ENCODE measurements at regions not wholly inside any gene's neighbourhood (a gene's known extent, or its start where the extent isn't known, plus 50 kb on each side); places are given as distances from the start of the nearest gene placed in this dataset.

- Histone ChIP-seq H3K4me1 (ENCODE audit: control insufficient read depth, insufficient read depth, low read length) (peaks cover 13% of the 10 kb centered on the region), H3K36me3 (ENCODE audit: insufficient read depth, low read length) (no peaks in the 10 kb centered on the region), H3K9ac (ENCODE audit: low read depth, low read length) (no peak overlapping the region), H3K9me3 (replicated peaks; ENCODE audit: low read length) (no peaks in the 10 kb centered on the region), H3K27me3 (ENCODE audit: control insufficient read depth, insufficient read depth, low read length) (peaks cover 33% of the 10 kb centered on the region), H3K4me3 (ENCODE audit: low read length) (no peak overlapping the region), H3K4me2 (ENCODE audit: low read length) (no peak overlapping the region)
These were observed 75.0 kb upstream of the RNU6ATAC start for GRCh38 chr9:134239130-134239903.

GRCh38 chr9:134239939-134240338, 75.6 kb upstream of the RNU6ATAC start:
- Histone ChIP-seq H3K4me1 (ENCODE audit: control insufficient read depth, insufficient read depth, low read length) (peaks cover 13% of the 10 kb centered on the region), H3K9me3 (replicated peaks; ENCODE audit: low read length) (no peaks in the 10 kb centered on the region), H3K36me3 (ENCODE audit: insufficient read depth, low read length) (no peaks in the 10 kb centered on the region), H3K9ac (ENCODE audit: low read depth, low read length) (no peak overlapping the region), H3K4me3 (ENCODE audit: low read length) (no peak overlapping the region), H3K4me2 (ENCODE audit: low read length) (no peak overlapping the region), H3K27me3 (ENCODE audit: control insufficient read depth, insufficient read depth, low read length) (peaks cover 39% of the 10 kb centered on the region)

DNA sequence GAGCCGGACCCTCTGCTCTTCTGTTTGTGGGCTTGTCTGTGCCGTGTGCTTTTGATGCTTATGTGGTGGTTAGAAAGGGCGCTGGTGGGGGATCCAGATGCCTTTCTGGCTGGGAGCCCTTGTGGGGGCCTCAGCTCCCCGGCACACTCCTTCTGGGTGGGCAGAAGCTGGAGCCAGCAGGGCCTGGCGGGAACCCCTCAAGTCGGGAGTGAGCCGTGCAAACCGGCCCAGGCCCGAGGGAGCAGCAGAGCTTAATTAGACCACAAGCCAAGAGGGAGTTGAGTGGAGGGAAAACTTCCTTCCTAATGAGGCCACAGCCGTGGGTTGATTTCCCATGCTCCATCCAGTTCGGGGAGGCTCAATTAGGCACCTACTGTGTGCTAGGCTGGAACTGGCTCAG, 76.0 kb upstream of the RNU6ATAC start:
- H3K27me3 ChIP-seq (ENCODE audit: control insufficient read depth, insufficient read depth, low read length), result peaks cover 43% of the 10 kb centered on the region
- no peaks in the 10 kb centered on the region for H3K36me3 ChIP-seq (ENCODE audit: insufficient read depth, low read length)
- H3K9ac ChIP-seq (ENCODE audit: low read depth, low read length), result no peak overlapping the region
- H3K4me2 ChIP-seq (ENCODE audit: low read length), result no peak overlapping the region
- peaks cover 13% of the 10 kb centered on the region for H3K4me1 ChIP-seq (ENCODE audit: control insufficient read depth, insufficient read depth, low read length)
- H3K4me3 ChIP-seq (ENCODE audit: low read length), result no peak overlapping the region
- H3K9me3 ChIP-seq (replicated peaks; ENCODE audit: low read length), result no peaks in the 10 kb centered on the region

DNA sequence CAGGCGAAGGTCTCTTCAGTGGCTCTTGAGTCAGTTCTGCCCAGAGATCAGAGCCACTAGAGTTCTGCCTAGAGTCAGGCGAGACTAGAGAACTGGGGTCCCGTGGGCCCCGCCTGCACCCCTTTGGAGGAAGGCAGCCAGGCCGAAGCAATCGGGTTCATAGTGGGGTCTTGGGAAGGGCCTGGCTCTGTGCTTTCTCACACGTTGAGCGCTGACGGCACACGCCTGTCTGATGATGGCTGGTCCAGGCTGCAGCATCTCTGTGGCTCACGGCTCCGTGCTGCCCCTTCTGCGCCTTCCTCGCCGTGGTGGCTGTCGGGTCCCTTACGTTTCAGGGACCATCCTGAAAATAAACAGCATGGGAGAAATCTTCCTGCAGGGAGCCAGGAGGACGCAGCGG, 78.3 kb upstream of the RNU6ATAC start:
- Histone ChIP-seq H3K9ac (ENCODE audit: low read depth, low read length) (no peak overlapping the region), H3K36me3 (ENCODE audit: insufficient read depth, low read length) (no peaks in the 10 kb centered on the region), H3K4me3 (ENCODE audit: low read length) (no peak overlapping the region), H3K9me3 (replicated peaks; ENCODE audit: low read length) (peaks cover 4% of the 10 kb centered on the region), H3K4me1 (ENCODE audit: control insufficient read depth, insufficient read depth, low read length) (no peaks in the 10 kb centered on the region), H3K27me3 (ENCODE audit: control insufficient read depth, insufficient read depth, low read length) (peaks cover 47% of the 10 kb centered on the region), H3K4me2 (ENCODE audit: low read length) (no peak overlapping the region)

GRCh38 chr9:134243778-134244467, 79.6 kb upstream of the RNU6ATAC start:
- peaks cover 41% of the 10 kb centered on the region for H3K27me3 ChIP-seq (ENCODE audit: control insufficient read depth, insufficient read depth, low read length)
- H3K36me3 ChIP-seq (ENCODE audit: insufficient read depth, low read length), result no peaks in the 10 kb centered on the region
- H3K4me1 ChIP-seq (ENCODE audit: control insufficient read depth, insufficient read depth, low read length), result no peaks in the 10 kb centered on the region
- no peak overlapping the region for H3K9ac ChIP-seq (ENCODE audit: low read depth, low read length)
- no peak overlapping the region for H3K4me2 ChIP-seq (ENCODE audit: low read length)
- no peak overlapping the region for H3K4me3 ChIP-seq (ENCODE audit: low read length)
- H3K9me3 ChIP-seq (replicated peaks; ENCODE audit: low read length), result peaks cover 14% of the 10 kb centered on the region

GRCh38 chr9:134245179-134245578, 80.8 kb upstream of the RNU6ATAC start:
- Histone ChIP-seq H3K36me3 (ENCODE audit: insufficient read depth, low read length) (no peaks in the 10 kb centered on the region), H3K4me1 (ENCODE audit: control insufficient read depth, insufficient read depth, low read length) (no peaks in the 10 kb centered on the region), H3K27me3 (ENCODE audit: control insufficient read depth, insufficient read depth, low read length) (peaks cover 36% of the 10 kb centered on the region), H3K9ac (ENCODE audit: low read depth, low read length) (no peak overlapping the region), H3K4me2 (ENCODE audit: low read length) (no peak overlapping the region), H3K4me3 (ENCODE audit: low read length) (no peak overlapping the region), H3K9me3 (replicated peaks; ENCODE audit: low read length) (peaks cover 14% of the 10 kb centered on the region)

- Histone ChIP-seq H3K4me3 (ENCODE audit: low read length) (no peak overlapping the region), H3K36me3 (ENCODE audit: insufficient read depth, low read length) (no peaks in the 10 kb centered on the region), H3K4me1 (ENCODE audit: control insufficient read depth, insufficient read depth, low read length) (no peaks in the 10 kb centered on the region), H3K9me3 (replicated peaks; ENCODE audit: low read length) (peaks cover 14% of the 10 kb centered on the region), H3K4me2 (ENCODE audit: low read length) (no peak overlapping the region), H3K27me3 (ENCODE audit: control insufficient read depth, insufficient read depth, low read length) (peaks cover 46% of the 10 kb centered on the region), H3K9ac (ENCODE audit: low read depth, low read length) (no peak overlapping the region)
These were observed 78.2 kb upstream of the RXRA start for GRCh38 chr9:134247918-134248631.

DNA sequence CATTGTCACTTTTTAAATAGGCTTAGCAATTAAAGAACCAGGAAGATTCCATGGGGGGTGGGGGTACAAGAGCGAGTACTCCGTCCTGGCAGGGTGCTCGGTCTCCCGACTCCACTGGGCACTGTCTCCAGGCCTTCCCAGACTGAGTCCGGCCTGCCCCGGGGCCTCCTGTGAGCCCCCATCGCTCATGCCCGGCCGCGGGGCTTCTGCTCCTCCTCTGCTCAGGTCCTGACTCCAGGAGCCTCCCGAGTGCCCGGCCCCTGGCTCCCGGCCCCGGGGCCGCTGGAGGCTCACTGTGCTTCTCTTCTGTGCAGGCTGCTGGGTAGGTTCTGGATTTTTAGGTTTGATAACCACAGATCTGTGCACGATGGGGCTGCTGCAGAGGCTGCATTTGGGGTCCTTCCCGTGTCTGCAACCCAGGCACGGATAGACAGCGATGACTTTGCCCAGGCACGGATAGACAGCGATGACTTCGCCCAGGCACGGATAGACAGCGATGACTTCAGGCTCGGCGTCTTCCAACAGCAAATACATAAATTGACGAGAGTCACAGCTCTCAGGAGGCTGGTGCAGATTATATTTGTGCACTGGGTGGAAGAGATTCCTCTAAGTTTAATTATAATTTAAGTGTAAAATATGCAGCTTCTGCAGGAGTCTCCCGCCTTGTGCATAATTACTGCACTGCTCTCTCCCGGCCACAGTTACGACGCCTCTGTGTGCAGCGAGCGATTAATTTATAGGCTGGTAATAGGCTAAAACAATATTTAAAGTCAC, 74.8 kb upstream of the RXRA start:
- Histone ChIP-seq H3K9me3 (replicated peaks; ENCODE audit: low read length) (peaks cover 14% of the 10 kb centered on the region), H3K4me1 (ENCODE audit: control insufficient read depth, insufficient read depth, low read length) (no peaks in the 10 kb centered on the region), H3K36me3 (ENCODE audit: insufficient read depth, low read length) (no peaks in the 10 kb centered on the region), H3K4me3 (ENCODE audit: low read length) (no peak overlapping the region), H3K4me2 (ENCODE audit: low read length) (no peak overlapping the region), H3K9ac (ENCODE audit: low read depth, low read length) (no peak overlapping the region), H3K27me3 (ENCODE audit: control insufficient read depth, insufficient read depth, low read length) (peaks cover 40% of the 10 kb centered on the region)

DNA sequence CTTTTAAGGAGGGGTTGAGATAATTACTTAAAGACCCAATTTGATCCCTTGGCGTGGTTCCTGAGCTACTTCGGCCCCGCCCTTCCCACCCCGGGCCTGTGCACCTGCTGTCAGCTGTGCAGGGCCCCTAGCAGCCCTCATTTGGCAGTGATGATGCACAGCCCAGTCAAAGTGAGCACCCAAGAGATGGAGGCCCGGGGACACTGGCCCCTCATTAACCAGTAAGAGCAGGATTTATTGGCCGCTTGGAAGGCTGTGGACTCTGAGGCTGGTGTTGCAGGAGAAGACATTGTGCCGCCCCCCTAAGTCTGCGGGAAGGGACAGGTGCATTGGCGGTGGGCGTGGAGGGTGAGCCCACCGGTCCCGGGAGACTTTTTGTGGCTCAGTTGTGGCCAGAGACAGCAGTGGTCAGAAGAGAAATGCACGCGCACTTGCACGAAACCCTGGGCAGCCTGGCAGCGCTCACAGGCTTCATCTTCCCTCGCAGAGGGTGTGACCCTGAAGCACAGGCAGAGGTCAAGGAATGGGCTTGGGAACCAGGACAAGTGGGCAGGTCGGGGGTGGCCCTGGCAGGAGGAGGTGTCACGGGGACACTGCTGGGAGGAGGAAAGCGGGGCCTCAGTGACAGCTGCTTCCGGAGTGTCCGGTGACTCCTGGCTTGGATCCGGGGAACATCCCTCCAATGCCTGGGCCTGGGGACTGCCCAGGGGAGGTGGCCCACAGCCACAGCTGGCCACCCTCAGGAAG, 74.0 kb upstream of the RXRA start:
- Histone ChIP-seq H3K4me1 (ENCODE audit: control insufficient read depth, insufficient read depth, low read length) (no peaks in the 10 kb centered on the region), H3K9me3 (replicated peaks; ENCODE audit: low read length) (peaks cover 14% of the 10 kb centered on the region), H3K4me3 (ENCODE audit: low read length) (no peak overlapping the region), H3K4me2 (ENCODE audit: low read length) (no peak overlapping the region), H3K27me3 (ENCODE audit: control insufficient read depth, insufficient read depth, low read length) (peaks cover 42% of the 10 kb centered on the region), H3K9ac (ENCODE audit: low read depth, low read length) (no peak overlapping the region), H3K36me3 (ENCODE audit: insufficient read depth, low read length) (no peaks in the 10 kb centered on the region)

DNA sequence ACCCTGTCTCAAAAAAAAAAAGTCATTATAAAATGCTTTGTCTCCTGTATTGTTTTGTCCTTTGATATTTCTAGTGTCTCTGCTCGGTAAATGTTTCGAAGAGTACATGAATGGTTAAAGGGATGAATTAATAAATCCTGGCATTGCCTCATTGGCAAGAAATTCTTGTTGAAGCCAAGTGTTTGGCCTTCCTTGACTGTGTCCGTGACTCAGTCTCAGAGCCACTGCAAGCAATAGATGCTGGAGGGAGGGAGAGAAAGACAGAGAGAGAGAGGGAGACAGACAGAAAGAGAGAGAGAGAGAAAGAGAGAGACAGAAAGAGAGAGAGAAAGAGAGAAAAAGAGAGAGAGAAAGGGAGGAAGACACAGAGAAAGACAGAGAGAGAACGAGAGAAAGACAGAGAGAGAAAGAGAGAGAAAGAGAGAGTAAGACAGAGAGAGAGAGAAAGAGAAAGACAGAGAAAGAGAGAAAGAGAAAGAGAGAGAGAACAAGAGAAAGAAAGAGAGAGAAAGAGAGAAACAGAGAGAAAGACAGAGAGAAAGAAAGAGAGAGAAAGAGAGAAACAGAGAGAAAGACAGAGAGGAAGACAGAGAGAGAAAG, 72.5 kb upstream of the RXRA start:
- Histone ChIP-seq H3K27me3 (ENCODE audit: control insufficient read depth, insufficient read depth, low read length) (peaks cover 54% of the 10 kb centered on the region), H3K36me3 (ENCODE audit: insufficient read depth, low read length) (no peaks in the 10 kb centered on the region), H3K4me2 (ENCODE audit: low read length) (no peak overlapping the region), H3K4me1 (ENCODE audit: control insufficient read depth, insufficient read depth, low read length) (no peaks in the 10 kb centered on the region), H3K9me3 (replicated peaks; ENCODE audit: low read length) (peaks cover 2% of the 10 kb centered on the region), H3K9ac (ENCODE audit: low read depth, low read length) (no peak overlapping the region), H3K4me3 (ENCODE audit: low read length) (no peak overlapping the region)
